C4-2B (cell line): ENCODE measurements at regions not wholly inside any gene's neighbourhood (a gene's known extent, or its start where the extent isn't known, plus 50 kb on each side); places are given as distances from the start of the nearest gene placed in this dataset.

Experiments used
- ZFX ChIP-seq: fragments of 450-650 bp; IDR thresholded peaks from 2 replicates; pipeline ENCODE4 v1.6.1; 2017
- TF ChIP-seq, protein P1 (sequence below): fragments of 450-650 bp; conservative IDR thresholded peaks from 2 replicates; pipeline ENCODE4 v1.5.1; 2017; ENCODE audit warnings: mild to moderate bottlenecking

DNA sequence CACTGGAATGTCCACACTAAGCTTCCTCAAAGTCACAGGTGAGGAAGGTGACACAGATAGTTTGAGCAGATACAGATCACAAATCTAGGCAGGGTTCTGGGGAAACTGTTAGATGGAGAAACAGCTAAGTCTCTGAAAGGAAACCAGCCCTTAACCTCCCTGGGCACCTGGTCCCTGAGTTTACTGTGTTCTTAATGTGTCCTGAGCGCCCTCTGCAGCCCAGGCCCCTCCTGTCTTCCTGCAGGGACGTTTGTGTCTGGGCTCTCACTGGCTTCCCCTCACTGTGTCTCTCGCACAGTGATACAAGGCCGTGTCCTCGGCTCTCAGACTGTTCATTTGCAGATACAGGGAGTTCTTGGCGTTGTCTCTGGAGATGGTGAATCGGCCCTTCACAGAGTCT is 684.3 kb downstream of the TMEM121 start:
- TF ChIP-seq, protein P1, sequence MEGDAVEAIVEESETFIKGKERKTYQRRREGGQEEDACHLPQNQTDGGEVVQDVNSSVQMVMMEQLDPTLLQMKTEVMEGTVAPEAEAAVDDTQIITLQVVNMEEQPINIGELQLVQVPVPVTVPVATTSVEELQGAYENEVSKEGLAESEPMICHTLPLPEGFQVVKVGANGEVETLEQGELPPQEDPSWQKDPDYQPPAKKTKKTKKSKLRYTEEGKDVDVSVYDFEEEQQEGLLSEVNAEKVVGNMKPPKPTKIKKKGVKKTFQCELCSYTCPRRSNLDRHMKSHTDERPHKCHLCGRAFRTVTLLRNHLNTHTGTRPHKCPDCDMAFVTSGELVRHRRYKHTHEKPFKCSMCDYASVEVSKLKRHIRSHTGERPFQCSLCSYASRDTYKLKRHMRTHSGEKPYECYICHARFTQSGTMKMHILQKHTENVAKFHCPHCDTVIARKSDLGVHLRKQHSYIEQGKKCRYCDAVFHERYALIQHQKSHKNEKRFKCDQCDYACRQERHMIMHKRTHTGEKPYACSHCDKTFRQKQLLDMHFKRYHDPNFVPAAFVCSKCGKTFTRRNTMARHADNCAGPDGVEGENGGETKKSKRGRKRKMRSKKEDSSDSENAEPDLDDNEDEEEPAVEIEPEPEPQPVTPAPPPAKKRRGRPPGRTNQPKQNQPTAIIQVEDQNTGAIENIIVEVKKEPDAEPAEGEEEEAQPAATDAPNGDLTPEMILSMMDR: peak; percentile 31
- TF ChIP-seq ZFX: no peak
